ENCODE measurements at regions not wholly inside any gene's neighbourhood (a gene's known extent, or its start where the extent isn't known, plus 50 kb on each side); places are given as distances from the start of the nearest gene placed in this dataset.
"Not testable (repeated sequence)": the region's sequence is repeated elsewhere in the genome, so short reads cannot be mapped to it uniquely, and the experiment has no call there.

DNA sequence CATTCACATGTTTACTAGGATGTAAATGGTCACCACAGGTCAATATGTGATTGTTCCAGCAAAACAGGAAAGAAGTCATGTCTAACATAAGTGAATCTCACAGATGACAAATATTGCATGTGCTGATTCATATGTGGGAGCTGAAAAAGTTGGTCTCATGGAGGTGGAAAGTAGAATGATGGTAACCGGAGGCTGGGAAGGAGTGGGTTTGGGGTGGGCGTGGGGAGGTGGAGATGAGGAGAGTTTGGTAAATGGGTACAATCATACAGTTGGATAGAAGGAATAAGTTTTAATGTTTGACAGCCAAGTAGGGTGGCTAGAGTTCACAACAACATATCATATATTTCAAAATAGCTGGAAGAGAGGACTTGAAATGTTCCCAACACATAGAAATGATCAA, 83.8 kb upstream of the RANBP3L start:
- no peak for TF ChIP-seq Cebpa-rat (IDR thresholded peaks at IDR 0.05)
- no peaks in the 10 kb centered on the region for H3K36me3 ChIP-seq
- no peaks in the 10 kb centered on the region for H3K27me3 ChIP-seq
- peaks cover 67% of the 10 kb centered on the region for H3K4me1 ChIP-seq
- H3K9ac ChIP-seq: no peak overlapping the region
- no peaks in the 10 kb centered on the region for H4K20me1 ChIP-seq
- H3K9me3 ChIP-seq: peaks cover 10% of the 10 kb centered on the region; the same call in 1 of the 2 replicates
- H3K4me3 ChIP-seq: no peak overlapping the region
- H3K4me2 ChIP-seq: peak overlapping the region; percentile 73
- no peak overlapping the region for H3K27ac ChIP-seq

DNA sequence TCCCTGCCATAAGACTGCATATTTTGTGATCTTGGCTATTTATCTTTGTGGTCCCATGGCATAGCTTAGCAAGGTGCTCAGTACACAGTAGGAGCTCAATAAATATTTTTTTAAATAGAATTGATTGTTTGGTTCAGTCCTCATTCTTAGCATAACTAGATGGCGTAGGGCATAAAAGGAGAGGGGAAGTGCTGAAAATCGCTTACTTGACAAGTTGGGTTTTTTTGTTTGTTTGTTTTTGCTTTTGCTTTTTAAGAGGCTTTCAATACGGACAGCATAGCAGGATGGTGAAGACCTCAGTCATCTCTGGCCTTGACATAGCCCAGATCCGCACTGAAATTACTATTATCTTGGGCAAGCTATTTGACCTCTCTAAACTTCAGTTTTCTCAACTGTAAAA, 86.6 kb upstream of the RANBP3L start:
- peaks cover 86% of the 10 kb centered on the region for H3K4me1 ChIP-seq
- H3K4me2 ChIP-seq: peak overlapping the region; percentile 86; the same call in 1 of the 2 replicates
- H3K9me3 ChIP-seq: peaks cover 7% of the 10 kb centered on the region; the same call in 1 of the 2 replicates
- no peak overlapping the region for H3K27ac ChIP-seq
- TF ChIP-seq Cebpa-rat (IDR thresholded peaks at IDR 0.05): no peak
- no peak overlapping the region for H3K4me3 ChIP-seq
- H4K20me1 ChIP-seq: no peaks in the 10 kb centered on the region
- no peak overlapping the region for H3K9ac ChIP-seq
- no peaks in the 10 kb centered on the region for H3K27me3 ChIP-seq
- H3K36me3 ChIP-seq: no peaks in the 10 kb centered on the region

DNA sequence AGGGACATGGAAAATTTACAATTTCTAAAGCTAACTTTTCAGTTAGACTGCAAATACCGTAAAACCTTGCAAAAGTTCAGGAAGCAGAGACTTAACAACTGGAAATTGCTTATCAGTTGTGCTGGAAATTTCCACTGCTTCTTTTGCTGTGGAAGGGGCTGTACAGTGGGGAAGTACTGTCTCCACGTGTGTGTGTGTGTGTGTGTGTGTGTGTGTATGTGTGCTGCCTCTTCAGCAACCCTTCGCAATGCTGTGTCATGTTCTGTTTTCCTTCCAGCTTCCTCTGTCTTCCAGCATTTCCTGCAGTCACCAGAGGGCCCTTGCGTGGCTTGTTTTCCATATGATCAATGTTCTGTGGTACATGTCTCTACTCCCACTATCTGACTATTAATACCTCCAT, 87.5 kb upstream of the RANBP3L start:
- Histone ChIP-seq H3K9me3 (peaks cover 6% of the 10 kb centered on the region; the same call in 1 of the 2 replicates), H3K27ac (peak overlapping the region; percentile 55), H3K27me3 (no peaks in the 10 kb centered on the region), H3K4me1 (peaks cover 86% of the 10 kb centered on the region), H3K9ac (no peak overlapping the region), H4K20me1 (no peaks in the 10 kb centered on the region), H3K4me3 (no peak overlapping the region), H3K36me3 (no peaks in the 10 kb centered on the region), H3K4me2 (peak overlapping the region; percentile 86)
- no peak for TF ChIP-seq Cebpa-rat (IDR thresholded peaks at IDR 0.05)

DNA sequence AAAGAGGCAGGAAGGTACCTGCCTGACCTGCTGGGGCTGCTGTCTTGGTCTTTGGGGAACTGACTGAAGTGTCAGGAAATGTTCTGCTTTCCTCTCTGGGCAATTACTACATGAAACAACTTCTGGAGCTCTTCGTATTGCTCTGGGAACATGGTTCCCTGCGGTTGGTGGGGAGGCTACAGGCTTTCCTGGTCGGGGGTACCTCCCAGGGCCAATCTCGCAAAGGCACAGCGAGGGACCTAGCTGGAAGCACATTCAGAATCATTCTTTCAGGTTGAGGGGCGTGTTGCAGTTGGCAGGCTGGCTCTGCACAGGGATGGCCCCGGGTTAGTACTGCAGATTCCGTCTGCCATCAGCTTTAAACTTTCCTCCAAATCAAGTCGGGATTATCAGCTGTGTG, 88.9 kb upstream of the RANBP3L start:
- TF ChIP-seq Cebpa-rat (IDR thresholded peaks at IDR 0.05): no peak
- H3K36me3 ChIP-seq: no peaks in the 10 kb centered on the region
- H3K4me1 ChIP-seq: peaks cover 86% of the 10 kb centered on the region
- H4K20me1 ChIP-seq: no peaks in the 10 kb centered on the region
- H3K27me3 ChIP-seq: no peaks in the 10 kb centered on the region
- no peak overlapping the region for H3K4me3 ChIP-seq
- peak overlapping the region; percentile 95 for H3K27ac ChIP-seq
- peak overlapping the region; percentile 69 for H3K9ac ChIP-seq
- H3K9me3 ChIP-seq: peaks cover 6% of the 10 kb centered on the region; the same call in 1 of the 2 replicates
- peak overlapping the region; percentile 86 for H3K4me2 ChIP-seq

DNA sequence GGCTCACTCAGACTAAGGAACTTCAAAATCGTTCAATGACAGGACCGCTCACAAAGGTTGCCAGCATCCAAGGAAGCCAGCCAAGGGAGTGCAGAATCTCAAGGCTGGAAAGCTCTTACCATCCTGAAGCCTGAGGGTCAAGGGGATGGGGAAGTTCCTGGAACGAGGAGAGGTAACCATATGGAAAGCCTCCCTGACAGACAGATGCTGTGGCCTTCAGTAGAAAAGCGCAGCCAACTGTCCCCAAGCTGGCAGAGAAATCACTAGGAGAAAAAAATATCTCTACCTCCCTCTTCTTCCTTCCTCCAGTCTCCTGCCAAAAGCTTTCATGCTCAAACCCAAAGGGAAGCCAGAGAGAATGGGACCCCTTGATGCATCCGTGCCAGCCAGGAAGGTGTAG, 90.5 kb upstream of the RANBP3L start:
- peaks cover 94% of the 10 kb centered on the region for H3K4me1 ChIP-seq
- peak overlapping the region; percentile 86 for H3K4me2 ChIP-seq
- no peak for TF ChIP-seq Cebpa-rat (IDR thresholded peaks at IDR 0.05)
- peak overlapping the region; percentile 69 for H3K9ac ChIP-seq
- no peaks in the 10 kb centered on the region for H4K20me1 ChIP-seq
- peak overlapping the region; percentile 95 for H3K27ac ChIP-seq
- no peaks in the 10 kb centered on the region for H3K9me3 ChIP-seq
- H3K27me3 ChIP-seq: no peaks in the 10 kb centered on the region
- peak overlapping the region; percentile 9; the same call in 1 of the 2 replicates for H3K4me3 ChIP-seq
- H3K36me3 ChIP-seq: no peaks in the 10 kb centered on the region

DNA sequence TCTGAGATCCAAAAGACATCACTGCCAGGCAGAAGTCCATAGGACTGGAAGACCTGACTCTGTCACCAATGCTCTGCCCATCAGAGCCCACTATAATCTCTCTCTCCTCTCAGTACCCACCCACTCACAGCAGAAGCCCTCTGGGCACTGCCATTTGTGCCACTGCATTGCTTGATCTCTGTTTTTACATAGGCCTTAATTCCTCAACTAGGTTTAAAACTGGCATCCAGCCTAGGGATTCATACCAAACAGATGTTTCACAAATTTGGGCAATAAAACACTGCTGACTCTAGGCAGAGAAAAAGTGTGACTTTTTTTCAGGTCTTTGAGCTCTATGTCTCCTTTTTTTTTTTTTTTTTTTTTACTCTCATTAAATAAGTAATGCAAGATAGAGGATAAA, 91.1 kb upstream of the RANBP3L start:
- no peaks in the 10 kb centered on the region for H4K20me1 ChIP-seq
- no peak overlapping the region for H3K4me3 ChIP-seq
- H3K4me2 ChIP-seq: peak overlapping the region; percentile 86
- H3K27ac ChIP-seq: peak overlapping the region; percentile 95
- TF ChIP-seq Cebpa-rat (IDR thresholded peaks at IDR 0.05): no peak
- H3K9me3 ChIP-seq: no peaks in the 10 kb centered on the region
- no peaks in the 10 kb centered on the region for H3K36me3 ChIP-seq
- H3K27me3 ChIP-seq: no peaks in the 10 kb centered on the region
- H3K4me1 ChIP-seq: peaks cover 98% of the 10 kb centered on the region
- peak overlapping the region; percentile 69 for H3K9ac ChIP-seq

DNA sequence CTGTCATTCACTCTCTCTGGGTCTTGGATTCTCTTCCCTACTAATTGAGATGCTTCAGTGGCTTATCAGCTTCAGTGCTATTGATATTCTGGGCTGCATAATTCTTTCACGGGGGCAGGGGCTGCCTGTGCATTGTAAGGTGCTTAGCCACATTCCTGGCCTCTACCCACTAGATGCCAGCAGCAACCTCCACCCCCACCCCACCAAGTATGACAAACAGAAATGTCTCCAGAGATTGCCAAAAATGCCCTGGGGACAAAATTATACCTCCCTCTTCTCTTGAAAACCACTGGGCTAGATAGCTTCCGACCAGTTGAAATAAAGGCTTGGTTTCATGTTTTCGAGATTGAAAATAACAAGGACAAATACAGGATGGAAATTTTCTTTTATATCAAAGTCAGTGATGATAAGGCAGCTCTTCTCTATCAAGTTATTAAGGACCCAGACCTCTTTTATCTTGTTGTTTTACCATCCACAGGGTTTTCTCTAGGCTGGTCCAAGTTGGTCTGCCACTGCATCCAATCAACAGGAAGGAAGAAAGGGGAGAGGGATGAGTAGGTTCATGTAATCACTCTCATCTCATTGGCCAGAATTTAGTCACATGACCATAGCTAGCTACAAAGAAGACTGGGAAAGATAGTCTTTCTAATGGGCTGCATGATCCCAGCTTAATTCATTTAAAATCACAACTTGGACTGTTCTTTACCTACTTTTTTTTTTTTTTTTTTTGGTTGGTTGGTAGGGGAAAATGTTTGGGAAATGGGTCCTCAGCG, 92.1 kb upstream of the RANBP3L start:
- H3K4me3 ChIP-seq: peak overlapping the region; percentile 49

DNA sequence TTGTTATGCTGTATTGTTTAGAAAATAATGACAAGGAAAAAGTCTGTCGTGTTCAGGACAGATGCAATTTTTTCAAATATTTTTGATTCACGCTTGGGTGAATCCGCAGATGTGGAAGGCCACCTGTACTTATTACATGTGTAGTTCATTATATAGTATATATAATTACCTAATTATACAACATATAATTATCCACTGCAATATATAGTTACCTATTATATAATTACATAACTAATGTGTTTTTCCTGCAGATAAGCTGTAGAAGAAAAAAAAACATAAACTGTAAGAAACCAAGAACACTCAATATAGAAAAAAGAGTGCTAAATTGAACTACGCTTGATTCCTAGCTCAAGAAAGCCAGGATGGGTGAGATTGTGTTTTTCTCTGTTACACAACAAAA, 93.6 kb upstream of the RANBP3L start:
- Histone ChIP-seq H4K20me1 (no peaks in the 10 kb centered on the region), H3K9ac (peak overlapping the region; percentile 67; the same call in 1 of the 2 replicates), H3K4me3 (peak overlapping the region; percentile 43; the same call in 1 of the 2 replicates), H3K27me3 (no peaks in the 10 kb centered on the region), H3K36me3 (no peaks in the 10 kb centered on the region), H3K4me2 (peak overlapping the region; percentile 86), H3K4me1 (peaks cover 99% of the 10 kb centered on the region), H3K9me3 (no peaks in the 10 kb centered on the region), H3K27ac (peak overlapping the region; percentile 95)
- no peak for TF ChIP-seq Cebpa-rat (IDR thresholded peaks at IDR 0.05)

More for the DNA sequence above, 92.1 kb upstream of the RANBP3L start:
- Histone ChIP-seq H3K27ac (peak overlapping the region; percentile 95), H3K4me2 (peak overlapping the region; percentile 86), H3K27me3 (no peaks in the 10 kb centered on the region), H3K36me3 (no peaks in the 10 kb centered on the region), H4K20me1 (no peaks in the 10 kb centered on the region), H3K9ac (peak overlapping the region; percentile 77), H3K9me3 (no peaks in the 10 kb centered on the region), H3K4me1 (peaks cover 99% of the 10 kb centered on the region)
- TF ChIP-seq Cebpa-rat (IDR thresholded peaks at IDR 0.05): no peak

DNA sequence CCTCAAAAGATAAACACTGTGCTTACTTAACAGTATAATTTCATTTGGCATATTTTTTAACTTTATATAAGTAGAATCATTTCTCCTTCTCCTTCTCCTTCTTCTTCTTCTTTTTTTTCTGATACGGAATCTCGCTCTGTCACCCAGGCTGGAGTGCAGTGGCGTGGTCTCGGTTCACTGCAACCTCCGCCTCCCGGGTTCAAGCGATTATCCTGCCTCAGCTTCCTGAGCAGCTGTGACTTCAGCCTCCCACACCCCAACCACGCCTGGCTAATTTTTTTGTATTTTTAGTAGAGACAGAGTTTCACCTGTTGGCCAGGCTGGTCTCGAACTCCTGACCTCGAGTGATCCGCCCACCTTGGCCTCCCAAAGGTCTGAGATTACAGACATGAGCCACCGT, 94.2 kb upstream of the RANBP3L start:
- H3K4me1 ChIP-seq: peaks cover 99% of the 10 kb centered on the region
- peak overlapping the region; percentile 43; the same call in 1 of the 2 replicates for H3K4me3 ChIP-seq
- H3K9ac ChIP-seq: peak overlapping the region; percentile 67; the same call in 1 of the 2 replicates
- not testable (repeated sequence) for H3K27me3 ChIP-seq, H3K36me3 ChIP-seq, H4K20me1 ChIP-seq, H3K9me3 ChIP-seq
- peak overlapping the region; percentile 86 for H3K4me2 ChIP-seq
- peak overlapping the region; percentile 95 for H3K27ac ChIP-seq

DNA sequence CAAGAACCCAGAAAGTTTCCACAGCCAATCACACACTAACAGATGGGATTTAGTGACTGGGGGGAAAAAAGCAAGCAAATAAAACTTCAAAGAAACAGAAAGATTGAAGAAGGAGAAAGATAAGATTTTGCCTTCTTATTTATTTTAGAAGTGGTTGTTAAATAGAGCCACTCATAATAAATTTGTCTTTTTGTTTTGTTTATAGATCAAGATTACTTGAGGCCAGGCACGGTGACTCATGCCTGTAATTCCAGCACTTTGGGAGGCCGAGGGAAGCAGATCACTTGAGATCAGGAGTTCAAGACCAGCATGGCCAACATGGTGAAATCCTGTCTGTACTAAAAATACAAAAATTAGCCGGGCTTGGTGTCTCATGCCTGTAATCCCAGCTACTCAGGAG, 94.9 kb upstream of the RANBP3L start:
- Histone ChIP-seq H3K4me1 (peaks cover 99% of the 10 kb centered on the region), H3K9me3 (no peaks in the 10 kb centered on the region), H3K27me3 (no peaks in the 10 kb centered on the region), H3K9ac (peak overlapping the region; percentile 67; the same call in 1 of the 2 replicates), H3K36me3 (no peaks in the 10 kb centered on the region), H3K27ac (peak overlapping the region; percentile 95), H3K4me2 (peak overlapping the region; percentile 86), H4K20me1 (no peaks in the 10 kb centered on the region), H3K4me3 (no peak overlapping the region)
- no peak for TF ChIP-seq Cebpa-rat (IDR thresholded peaks at IDR 0.05)

Data from BLaER1 (cell line).